ENCODE measurements at regions not wholly inside any gene's neighbourhood (a gene's known extent, or its start where the extent isn't known, plus 50 kb on each side); places are given as distances from the start of the nearest gene placed in this dataset.

DNA sequence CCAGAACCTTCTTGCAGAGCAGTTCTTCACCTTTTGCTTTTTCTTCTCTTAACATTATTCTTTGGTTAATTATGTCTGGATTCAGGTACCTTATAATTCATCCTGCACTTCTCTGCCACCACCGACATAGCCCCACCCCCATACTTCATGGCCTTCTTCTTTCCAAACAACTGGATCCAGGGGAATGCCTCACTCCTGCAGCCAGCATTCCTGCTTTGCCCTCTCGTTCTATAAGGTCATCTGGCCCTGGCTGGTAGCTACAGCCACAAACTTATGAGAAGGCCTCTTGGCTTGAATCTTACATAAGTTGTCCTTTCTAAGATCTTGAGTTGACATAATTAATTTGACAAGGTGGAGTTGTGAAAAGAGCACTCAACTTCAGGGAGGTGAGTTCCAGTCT lies 84.1 kb upstream of the FRY start (continued):
- TF ChIP-seq, protein P1, sequence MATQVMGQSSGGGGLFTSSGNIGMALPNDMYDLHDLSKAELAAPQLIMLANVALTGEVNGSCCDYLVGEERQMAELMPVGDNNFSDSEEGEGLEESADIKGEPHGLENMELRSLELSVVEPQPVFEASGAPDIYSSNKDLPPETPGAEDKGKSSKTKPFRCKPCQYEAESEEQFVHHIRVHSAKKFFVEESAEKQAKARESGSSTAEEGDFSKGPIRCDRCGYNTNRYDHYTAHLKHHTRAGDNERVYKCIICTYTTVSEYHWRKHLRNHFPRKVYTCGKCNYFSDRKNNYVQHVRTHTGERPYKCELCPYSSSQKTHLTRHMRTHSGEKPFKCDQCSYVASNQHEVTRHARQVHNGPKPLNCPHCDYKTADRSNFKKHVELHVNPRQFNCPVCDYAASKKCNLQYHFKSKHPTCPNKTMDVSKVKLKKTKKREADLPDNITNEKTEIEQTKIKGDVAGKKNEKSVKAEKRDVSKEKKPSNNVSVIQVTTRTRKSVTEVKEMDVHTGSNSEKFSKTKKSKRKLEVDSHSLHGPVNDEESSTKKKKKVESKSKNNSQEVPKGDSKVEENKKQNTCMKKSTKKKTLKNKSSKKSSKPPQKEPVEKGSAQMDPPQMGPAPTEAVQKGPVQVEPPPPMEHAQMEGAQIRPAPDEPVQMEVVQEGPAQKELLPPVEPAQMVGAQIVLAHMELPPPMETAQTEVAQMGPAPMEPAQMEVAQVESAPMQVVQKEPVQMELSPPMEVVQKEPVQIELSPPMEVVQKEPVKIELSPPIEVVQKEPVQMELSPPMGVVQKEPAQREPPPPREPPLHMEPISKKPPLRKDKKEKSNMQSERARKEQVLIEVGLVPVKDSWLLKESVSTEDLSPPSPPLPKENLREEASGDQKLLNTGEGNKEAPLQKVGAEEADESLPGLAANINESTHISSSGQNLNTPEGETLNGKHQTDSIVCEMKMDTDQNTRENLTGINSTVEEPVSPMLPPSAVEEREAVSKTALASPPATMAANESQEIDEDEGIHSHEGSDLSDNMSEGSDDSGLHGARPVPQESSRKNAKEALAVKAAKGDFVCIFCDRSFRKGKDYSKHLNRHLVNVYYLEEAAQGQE (IDR thresholded peaks at IDR 0.05; ENCODE audit: unreplicated experiment): no peak
- TF ChIP-seq EZH2 (IDR thresholded peaks at IDR 0.05; ENCODE audit: low read depth, unreplicated experiment) (no peak), NANOG (IDR thresholded peaks at IDR 0.05; ENCODE audit: borderline replicate concordance) (no peak), STAT1 (IDR thresholded peaks at IDR 0.05; ENCODE audit: unreplicated experiment) (no peak), ZNF114 (CRISPR knock-in tag; IDR thresholded peaks at IDR 0.05) (no peak), EZH2phosphoT487 (IDR thresholded peaks at IDR 0.05; ENCODE audit: unreplicated experiment) (no peak), CREB1 (CRISPR knock-in tag; IDR thresholded peaks at IDR 0.05; ENCODE audit: low read depth) (no peak), JUNB (IDR thresholded peaks at IDR 0.05; ENCODE audit: unreplicated experiment) (no peak)
- TF ChIP-seq, protein P2, sequence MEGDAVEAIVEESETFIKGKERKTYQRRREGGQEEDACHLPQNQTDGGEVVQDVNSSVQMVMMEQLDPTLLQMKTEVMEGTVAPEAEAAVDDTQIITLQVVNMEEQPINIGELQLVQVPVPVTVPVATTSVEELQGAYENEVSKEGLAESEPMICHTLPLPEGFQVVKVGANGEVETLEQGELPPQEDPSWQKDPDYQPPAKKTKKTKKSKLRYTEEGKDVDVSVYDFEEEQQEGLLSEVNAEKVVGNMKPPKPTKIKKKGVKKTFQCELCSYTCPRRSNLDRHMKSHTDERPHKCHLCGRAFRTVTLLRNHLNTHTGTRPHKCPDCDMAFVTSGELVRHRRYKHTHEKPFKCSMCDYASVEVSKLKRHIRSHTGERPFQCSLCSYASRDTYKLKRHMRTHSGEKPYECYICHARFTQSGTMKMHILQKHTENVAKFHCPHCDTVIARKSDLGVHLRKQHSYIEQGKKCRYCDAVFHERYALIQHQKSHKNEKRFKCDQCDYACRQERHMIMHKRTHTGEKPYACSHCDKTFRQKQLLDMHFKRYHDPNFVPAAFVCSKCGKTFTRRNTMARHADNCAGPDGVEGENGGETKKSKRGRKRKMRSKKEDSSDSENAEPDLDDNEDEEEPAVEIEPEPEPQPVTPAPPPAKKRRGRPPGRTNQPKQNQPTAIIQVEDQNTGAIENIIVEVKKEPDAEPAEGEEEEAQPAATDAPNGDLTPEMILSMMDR (conservative IDR thresholded peaks at IDR 0.05; ENCODE audit: low read depth in 2 of 2): no peak
- TF ChIP-seq, protein P3, sequence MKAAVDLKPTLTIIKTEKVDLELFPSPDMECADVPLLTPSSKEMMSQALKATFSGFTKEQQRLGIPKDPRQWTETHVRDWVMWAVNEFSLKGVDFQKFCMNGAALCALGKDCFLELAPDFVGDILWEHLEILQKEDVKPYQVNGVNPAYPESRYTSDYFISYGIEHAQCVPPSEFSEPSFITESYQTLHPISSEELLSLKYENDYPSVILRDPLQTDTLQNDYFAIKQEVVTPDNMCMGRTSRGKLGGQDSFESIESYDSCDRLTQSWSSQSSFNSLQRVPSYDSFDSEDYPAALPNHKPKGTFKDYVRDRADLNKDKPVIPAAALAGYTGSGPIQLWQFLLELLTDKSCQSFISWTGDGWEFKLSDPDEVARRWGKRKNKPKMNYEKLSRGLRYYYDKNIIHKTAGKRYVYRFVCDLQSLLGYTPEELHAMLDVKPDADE (IDR thresholded peaks at IDR 0.05): no peak

DNA sequence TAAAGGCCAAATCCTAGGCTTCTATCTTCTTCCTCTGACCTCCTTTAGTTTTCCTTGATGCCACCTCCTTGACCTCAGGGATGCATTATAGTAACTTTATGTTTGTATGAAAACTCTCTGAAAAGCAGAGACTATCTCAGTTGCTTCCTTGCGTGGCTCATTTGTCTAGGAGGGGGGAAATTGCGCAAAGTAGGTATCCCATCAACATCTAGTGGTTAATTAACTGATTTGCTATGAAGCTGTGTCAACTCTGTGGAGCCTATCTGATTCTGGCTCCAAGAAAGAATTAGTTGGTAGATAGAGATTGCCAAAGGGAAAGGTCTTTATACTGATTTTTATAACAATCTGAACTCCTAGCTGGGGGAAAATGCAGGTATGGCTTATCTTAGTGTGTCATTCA lies 82.1 kb upstream of the FRY start:
- no peaks in the 10 kb centered on the region for H3K27me3 ChIP-seq (ENCODE audit: insufficient read depth)
- no peak for TF ChIP-seq STAT1 (IDR thresholded peaks at IDR 0.05; ENCODE audit: unreplicated experiment)
- TF ChIP-seq CREB1 (CRISPR knock-in tag; IDR thresholded peaks at IDR 0.05; ENCODE audit: low read depth): no peak
- TF ChIP-seq POLR2AphosphoS5 (IDR thresholded peaks at IDR 0.05; ENCODE audit: low read depth): no peak
- TF ChIP-seq, protein P4, sequence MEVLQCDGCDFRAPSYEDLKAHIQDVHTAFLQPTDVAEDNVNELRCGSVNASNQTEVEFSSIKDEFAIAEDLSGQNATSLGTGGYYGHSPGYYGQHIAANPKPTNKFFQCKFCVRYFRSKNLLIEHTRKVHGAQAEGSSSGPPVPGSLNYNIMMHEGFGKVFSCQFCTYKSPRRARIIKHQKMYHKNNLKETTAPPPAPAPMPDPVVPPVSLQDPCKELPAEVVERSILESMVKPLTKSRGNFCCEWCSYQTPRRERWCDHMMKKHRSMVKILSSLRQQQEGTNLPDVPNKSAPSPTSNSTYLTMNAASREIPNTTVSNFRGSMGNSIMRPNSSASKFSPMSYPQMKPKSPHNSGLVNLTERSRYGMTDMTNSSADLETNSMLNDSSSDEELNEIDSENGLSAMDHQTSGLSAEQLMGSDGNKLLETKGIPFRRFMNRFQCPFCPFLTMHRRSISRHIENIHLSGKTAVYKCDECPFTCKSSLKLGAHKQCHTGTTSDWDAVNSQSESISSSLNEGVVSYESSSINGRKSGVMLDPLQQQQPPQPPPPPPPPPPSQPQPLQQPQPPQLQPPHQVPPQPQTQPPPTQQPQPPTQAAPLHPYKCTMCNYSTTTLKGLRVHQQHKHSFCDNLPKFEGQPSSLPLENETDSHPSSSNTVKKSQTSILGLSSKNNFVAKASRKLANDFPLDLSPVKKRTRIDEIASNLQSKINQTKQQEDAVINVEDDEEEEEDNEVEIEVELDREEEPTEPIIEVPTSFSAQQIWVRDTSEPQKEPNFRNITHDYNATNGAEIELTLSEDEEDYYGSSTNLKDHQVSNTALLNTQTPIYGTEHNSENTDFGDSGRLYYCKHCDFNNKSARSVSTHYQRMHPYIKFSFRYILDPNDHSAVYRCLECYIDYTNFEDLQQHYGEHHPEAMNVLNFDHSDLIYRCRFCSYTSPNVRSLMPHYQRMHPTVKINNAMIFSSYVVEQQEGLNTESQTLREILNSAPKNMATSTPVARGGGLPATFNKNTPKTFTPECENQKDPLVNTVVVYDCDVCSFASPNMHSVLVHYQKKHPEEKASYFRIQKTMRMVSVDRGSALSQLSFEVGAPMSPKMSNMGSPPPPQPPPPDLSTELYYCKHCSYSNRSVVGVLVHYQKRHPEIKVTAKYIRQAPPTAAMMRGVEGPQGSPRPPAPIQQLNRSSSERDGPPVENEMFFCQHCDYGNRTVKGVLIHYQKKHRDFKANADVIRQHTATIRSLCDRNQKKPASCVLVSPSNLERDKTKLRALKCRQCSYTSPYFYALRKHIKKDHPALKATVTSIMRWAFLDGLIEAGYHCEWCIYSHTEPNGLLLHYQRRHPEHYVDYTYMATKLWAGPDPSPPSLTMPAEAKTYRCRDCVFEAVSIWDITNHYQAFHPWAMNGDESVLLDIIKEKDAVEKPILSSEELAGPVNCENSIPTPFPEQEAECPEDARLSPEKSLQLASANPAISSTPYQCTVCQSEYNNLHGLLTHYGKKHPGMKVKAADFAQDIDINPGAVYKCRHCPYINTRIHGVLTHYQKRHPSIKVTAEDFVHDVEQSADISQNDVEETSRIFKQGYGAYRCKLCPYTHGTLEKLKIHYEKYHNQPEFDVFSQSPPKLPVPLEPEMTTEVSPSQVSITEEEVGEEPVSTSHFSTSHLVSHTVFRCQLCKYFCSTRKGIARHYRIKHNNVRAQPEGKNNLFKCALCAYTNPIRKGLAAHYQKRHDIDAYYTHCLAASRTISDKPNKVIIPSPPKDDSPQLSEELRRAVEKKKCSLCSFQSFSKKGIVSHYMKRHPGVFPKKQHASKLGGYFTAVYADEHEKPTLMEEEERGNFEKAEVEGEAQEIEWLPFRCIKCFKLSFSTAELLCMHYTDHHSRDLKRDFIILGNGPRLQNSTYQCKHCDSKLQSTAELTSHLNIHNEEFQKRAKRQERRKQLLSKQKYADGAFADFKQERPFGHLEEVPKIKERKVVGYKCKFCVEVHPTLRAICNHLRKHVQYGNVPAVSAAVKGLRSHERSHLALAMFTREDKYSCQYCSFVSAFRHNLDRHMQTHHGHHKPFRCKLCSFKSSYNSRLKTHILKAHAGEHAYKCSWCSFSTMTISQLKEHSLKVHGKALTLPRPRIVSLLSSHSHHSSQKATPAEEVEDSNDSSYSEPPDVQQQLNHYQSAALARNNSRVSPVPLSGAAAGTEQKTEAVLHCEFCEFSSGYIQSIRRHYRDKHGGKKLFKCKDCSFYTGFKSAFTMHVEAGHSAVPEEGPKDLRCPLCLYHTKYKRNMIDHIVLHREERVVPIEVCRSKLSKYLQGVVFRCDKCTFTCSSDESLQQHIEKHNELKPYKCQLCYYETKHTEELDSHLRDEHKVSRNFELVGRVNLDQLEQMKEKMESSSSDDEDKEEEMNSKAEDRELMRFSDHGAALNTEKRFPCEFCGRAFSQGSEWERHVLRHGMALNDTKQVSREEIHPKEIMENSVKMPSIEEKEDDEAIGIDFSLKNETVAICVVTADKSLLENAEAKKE (CRISPR knock-in tag; IDR thresholded peaks at IDR 0.05): no peak
- TF ChIP-seq EZH2phosphoT487 (IDR thresholded peaks at IDR 0.05; ENCODE audit: unreplicated experiment): no peak

More for the DNA sequence above, 82.1 kb upstream of the FRY start:
- Histone ChIP-seq H3K4me3 (no peak overlapping the region), H3K9me2 (ENCODE audit: insufficient read depth) (no peaks in the 10 kb centered on the region), H3K4me2 (no peak overlapping the region), H2AFZ (no peak overlapping the region), H3F3A (replicated peaks; ENCODE audit: low read depth) (no peaks in the 10 kb centered on the region), H3K79me2 (replicated peaks; ENCODE audit: insufficient read depth) (no peaks in the 10 kb centered on the region), H4K20me1 (replicated peaks; ENCODE audit: insufficient read depth) (no peaks in the 10 kb centered on the region), H3K27ac (ENCODE audit: low read depth) (no peak overlapping the region), H3K36me3 (ENCODE audit: insufficient read depth) (no peaks in the 10 kb centered on the region), H3K4me1 (ENCODE audit: insufficient read depth) (peaks cover 5% of the 10 kb centered on the region; the same call in 1 of the 2 replicates)
- H3K36me3 Mint-ChIP-seq (ENCODE audit: low read depth): no peaks in the 10 kb centered on the region
- H3K27ac Mint-ChIP-seq: no peak overlapping the region
- peaks cover 5% of the 10 kb centered on the region for H3K27me3 Mint-ChIP-seq (ENCODE audit: insufficient read depth, low read depth, poor library complexity)
- H3K4me3 Mint-ChIP-seq: no peak overlapping the region
- H3K9me3 Mint-ChIP-seq: no peaks in the 10 kb centered on the region
- DNase-seq (ENCODE audit: low spot score) (no peak), ATAC-seq (no peak)
- H3K4me1 Mint-ChIP-seq: peaks cover 22% of the 10 kb centered on the region

Data from GM23338 (cell line).